Activated T-helper 1 cell treated with Interleukin-2 at 50 U/mL for 16 hours (primary cell): ENCODE measurements at regions not wholly inside any gene's neighbourhood (a gene's known extent, or its start where the extent isn't known, plus 50 kb on each side); places are given as distances from the start of the nearest gene placed in this dataset.
"Not testable (repeated sequence)": the region's sequence is repeated elsewhere in the genome, so short reads cannot be mapped to it uniquely, and the experiment has no call there.

Experiments used
- DNase-seq: peaks from one replicate; pipeline ENCODE4 v3.0.0-alpha.2; 2020; ENCODE audit warnings: low read depth

DNA sequence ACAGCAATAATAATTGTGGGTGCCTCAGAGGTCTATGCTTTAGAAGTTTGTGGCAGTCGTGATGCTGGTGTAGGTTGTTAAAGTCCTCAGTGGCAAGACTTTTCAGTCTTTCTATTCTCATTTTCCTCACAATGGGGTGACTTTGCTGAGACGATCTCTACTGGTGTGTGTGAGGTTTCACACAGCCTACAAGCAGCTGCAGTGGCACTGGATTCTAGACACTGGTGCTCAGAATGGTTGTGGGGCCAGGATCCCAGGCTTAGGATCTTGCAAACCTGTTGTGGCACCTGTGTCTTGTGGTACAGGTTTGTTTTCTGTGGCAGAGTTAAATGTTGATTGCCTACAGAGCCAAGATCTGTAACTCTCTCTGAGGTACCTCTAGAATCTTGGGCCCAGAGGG, 581.2 kb downstream of the PTPRC start:
- DNase-seq, result no peak

DNA sequence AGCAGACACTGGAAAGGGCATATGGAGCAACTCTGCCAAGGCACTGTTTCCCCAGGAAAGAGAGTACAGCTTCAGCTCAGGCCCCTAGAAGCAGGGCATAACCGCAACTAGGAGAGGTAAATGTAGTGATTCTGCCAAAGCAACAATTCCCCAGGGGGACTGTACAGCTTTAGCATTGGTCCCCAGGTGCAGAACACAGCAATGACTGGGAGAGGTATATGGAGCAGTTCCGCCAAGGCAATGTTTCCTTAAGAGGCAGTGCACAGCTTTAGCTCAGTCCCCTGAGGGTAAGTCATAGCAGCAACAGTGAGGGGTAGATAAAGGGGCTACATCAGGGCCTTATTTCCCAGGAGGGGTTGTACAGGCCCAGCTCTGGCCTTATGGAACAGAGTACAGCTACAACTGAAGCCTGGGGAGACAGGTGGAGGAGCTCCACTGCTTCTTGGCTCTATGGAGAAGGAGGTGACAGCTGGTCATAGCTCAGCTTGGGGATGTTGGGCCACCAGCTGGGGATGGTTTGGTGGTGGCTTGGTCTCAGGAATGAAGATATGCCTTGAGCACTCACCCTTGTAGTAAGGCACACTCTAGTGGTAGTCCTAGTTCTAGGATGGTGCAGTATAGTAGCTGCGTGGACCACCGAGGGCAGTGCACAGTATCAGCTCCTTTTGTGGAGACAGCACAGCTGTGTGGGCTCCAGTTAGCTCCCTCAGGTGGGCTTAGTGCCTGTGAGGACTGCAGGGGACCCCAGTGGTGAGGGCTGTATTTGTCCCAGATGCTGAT, 582.7 kb downstream of the PTPRC start:
- no peak for DNase-seq

DNA sequence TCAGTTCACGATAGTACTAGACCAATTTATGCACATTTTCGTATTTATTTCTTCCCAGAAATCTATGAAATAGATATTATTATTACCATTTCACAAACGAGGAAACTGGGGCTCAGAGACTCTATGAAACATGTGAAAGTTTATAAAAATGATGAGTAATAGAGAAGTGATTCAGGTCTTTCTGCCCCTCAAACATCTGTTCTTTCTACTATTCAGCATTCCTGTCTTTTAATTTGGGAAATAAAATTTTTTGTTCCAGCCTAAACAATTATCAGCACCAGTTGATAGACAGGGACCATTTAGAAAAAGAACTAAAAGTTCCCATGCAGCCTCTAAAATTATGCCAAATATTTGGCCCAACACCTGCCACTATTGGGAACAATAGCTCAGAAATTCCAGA, 585.1 kb downstream of the PTPRC start:
- DNase-seq, result no peak

GRCh38 chr1:199226163-199226562, 587.3 kb downstream of the PTPRC start:
- no peak for DNase-seq

DNA sequence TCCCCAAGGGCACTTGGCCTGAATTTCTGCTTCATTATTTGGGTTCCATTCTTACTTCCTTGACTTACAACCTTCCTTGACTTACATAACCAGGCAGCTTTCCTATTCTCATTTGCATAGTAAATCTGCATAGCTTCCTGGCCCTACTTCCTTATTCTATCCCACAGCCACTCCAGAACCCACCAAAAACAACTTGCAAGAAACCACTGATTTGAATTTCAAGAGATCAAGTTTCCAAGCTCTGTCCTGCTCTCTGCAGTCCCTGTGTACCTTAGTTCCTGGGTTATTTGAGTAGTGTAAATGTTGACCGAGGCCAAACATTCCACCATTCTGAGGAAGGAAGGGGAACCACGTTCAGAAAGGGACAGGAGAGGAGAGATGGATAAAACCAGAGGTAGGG, 603.3 kb downstream of the PTPRC start:
- no peak for DNase-seq

DNA sequence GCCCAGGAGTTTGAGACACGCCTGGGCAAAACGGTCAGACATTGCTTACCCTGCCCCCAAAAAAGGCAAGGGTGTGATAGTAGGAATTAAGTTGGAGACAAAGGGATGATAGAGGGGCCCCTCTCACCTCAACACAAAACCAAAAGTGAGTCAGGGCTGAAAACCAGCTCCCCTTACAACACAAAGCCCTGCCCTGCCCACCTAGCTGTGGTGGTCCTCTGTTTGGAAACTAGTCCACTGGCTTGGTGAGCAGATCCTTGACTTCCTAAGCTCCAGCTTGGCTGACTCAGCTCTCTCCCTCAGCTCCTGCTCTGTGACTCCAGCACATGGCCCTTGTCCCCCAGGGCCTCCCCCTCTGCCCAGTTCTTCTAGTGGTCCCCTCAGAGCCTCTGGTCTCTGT, 603.8 kb downstream of the PTPRC start:
- no peak for DNase-seq

DNA sequence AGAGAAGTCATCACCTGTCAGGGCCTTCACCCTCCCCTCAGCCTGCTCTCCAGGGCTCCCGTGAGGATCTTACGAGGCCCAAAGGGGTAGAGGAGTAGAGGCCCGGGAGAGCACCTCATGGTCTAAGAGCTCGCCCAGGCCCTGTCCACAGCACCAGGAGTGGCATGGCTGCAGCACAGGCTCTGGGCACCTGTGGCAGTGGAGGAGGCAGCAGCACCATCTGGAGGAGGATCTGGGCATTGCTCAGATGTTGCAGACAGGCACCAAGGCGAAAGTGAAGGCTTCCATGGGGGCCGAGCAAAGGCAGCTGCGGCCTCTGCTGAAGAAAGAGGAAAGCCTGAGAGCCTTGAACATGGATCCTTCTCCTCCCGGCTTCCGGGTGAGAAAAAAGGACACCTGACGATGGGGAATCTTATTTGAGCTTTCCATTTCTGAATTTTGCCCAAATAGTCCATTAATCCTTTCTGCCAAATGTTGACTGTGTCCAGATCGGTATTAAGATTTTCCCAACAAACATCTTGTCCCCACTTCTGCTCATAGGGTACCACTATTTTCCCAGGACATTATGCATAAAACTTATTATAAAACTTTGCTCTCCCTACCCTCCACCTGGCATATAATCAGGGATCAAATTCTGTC, 604.7 kb downstream of the PTPRC start:
- peak; percentile 19 for DNase-seq

DNA sequence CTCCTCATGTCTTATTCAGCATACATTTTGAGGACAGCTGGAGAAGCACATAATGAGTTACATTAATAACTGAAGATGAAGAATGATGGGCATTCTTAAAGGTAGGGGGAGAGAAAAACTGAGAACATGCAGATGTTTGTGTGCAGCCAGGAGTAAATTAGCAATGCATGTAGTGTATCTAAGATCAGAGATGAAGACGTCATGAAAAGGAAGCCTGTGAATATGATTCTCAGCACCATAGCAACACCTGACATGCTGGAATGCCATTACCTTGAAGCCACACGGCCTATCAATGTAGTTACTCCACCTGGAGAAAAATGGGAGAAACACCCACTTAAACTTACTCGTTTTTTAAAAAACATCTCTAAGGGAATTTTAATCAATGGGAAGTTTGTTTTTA, 607.1 kb downstream of the PTPRC start:
- no peak for DNase-seq

- no peak for DNase-seq
Measured at GRCh38 chr1:199246716-199247115, 607.9 kb downstream of the PTPRC start.

GRCh38 chr1:199247891-199248290, 609.1 kb downstream of the PTPRC start:
- no peak for DNase-seq

- not testable (repeated sequence) for DNase-seq
Measured at GRCh38 chr1:199254040-199254439, 615.2 kb downstream of the PTPRC start.

GRCh38 chr1:199261328-199261727, 622.5 kb downstream of the PTPRC start:
- DNase-seq, result no peak

DNA sequence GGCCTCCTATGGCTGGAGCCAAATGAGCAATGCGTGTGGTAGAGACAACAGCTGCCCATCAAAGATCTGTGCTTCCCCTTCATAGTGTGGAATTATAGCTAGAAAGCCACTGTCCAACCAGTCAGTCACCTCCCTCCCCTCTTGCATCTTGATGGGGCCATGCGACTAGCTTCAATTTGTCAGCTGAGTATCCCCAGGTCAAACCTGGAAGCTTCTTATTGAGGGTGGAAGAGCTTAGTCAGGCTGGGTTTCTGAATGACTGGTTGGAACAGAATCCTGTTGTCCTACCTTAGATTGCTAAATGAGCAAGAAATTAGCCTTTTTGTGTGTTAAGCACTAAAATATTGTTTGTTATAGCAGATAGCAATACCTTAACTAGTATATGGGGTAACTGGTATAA, 625.4 kb downstream of the PTPRC start:
- DNase-seq, result no peak

GRCh38 chr1:199264911-199265310, 626.1 kb downstream of the PTPRC start:
- no peak for DNase-seq

- DNase-seq, result no peak
Measured at GRCh38 chr1:199265319-199265718, 626.5 kb downstream of the PTPRC start.

DNA sequence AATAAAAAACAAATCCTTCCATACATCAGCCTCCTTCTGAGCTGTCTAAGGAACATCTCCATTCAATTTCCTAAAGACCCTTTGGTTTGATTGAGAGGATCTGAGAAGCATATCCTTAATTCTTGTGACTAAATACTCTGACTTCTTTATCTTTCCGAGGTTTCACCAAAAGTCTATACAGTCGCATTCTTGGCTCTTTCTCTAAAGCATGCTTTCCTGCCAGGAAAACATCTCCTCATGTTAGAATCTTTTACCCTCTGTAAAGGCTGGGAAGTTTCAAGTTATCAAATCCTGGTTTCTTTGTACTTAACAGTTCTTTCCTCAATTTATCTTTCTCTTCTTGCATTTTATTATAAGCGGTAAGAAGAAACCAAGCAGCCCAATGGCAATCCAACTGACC, 630.4 kb downstream of the PTPRC start:
- no peak for DNase-seq

- no peak for DNase-seq
Measured at GRCh38 chr1:199272139-199272544, 633.3 kb downstream of the PTPRC start.

DNA sequence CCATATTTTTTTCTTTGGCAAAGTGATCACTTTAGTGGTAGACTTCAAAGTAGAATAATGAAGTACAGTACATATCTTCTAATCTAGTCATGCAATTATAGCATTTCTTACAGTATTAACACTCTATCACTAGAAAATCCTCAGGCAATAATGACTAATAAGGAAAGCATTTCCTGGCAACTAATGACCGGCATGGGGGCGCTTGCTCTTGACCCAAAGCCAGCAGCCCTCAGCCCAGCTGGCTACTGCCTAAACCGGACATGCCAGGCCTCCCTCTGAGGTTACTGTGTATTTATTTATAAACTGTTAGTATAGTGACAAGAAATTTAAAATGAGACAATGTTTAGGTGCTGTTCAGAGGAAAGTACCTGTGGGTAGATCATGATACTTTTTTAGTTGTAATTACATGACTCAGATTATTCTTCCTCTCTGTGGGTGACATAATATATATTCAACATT, 633.8 kb downstream of the PTPRC start:
- no peak for DNase-seq

DNA sequence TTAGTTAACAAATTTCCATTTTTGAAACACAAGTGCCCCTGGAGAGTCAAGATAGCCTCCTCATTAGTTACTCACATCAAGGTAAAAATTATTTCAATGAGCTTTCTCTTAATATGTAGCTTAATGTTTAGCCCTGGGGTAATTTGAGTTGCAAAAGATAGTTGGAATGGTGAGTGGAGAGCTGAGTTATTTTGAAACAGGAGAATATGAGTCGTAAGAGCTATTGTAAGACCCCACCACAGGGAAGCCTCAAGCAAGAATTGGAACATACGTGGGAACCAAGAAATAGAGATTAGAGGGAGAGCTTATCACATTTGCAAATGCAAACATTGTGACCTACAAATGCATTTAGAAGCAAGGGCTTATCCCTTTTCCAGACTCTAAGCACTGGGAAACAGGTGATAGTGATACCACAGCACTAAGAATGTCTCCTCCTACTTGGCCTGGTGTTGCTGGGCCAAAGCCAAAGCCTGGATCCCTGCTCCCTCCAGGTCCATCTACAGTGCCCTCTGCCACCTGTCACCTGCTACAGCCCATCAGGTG, 635.1 kb downstream of the PTPRC start:
- no peak for DNase-seq

DNA sequence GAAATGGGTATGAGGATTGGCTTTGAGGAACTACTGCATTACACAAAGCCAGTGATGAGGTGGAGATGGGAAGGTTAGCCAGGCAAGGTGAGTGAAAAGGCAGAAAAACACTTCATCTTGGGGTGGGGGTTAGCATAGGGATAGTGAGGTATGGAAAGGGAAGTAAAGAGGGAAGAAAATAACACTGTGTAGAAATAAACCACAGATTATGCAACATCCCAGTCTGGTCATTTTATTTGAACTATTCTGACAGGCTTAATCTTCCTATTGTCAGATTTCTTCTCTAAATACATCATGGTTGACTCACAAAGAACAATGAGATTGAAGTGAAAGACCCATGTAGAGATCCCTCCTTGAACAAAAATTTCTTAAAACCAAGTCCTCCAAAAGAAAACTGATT, 640.2 kb downstream of the PTPRC start:
- no peak for DNase-seq

DNA sequence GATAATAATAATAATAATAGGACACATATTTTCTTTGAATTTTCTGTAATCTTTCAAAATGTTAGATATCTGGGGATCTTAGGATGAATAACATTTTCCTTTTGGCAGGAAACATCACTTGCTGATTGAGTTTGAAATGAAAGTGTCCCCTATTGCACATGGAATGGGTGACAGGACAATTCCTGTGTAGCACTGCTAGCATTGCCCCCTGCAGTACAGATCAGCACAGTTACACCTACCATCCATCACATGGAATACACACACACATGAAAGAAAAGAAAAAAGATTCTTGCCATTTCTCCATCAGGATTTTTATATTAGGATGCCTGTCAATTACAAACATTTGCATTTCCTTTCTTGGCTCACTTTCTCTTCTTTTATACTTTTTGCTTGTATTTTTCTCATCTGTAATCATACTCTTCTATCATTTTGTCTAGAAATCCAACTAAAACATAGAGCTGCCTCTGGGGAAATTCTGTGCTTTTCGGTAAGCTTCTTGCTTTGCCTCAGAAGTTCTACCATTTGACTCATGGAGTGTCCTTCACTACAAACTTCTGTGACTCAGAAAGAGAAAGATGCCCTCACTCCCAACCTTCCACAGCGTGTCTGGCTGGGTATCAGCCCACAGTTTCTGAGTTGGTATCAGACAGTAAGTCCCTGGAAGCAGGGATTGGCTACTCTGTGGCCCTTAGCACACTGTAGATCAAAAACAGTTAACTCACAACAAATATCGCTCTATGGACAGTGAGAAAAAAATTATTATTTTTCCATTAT, 641.2 kb downstream of the PTPRC start:
- no peak for DNase-seq

- no peak for DNase-seq
Measured at GRCh38 chr1:199282751-199283305, 644.0 kb downstream of the PTPRC start.
